ENCODE measurements at regions not wholly inside any gene's neighbourhood (a gene's known extent, or its start where the extent isn't known, plus 50 kb on each side); places are given as distances from the start of the nearest gene placed in this dataset.

GRCh38 chr6:164640956-164641355, 668.4 kb downstream of the C6orf118 start:
- TF ChIP-seq POLR2A (IDR thresholded peaks at IDR 0.05) (no peak), CTCF (IDR thresholded peaks at IDR 0.05 in 4 of 5, conservative IDR thresholded peaks at IDR 0.05 in 1 of 5) (no peak)

Data from gastrocnemius medialis (tissue), 4 donors.